Liver (tissue), 3 donors: ENCODE measurements at regions not wholly inside any gene's neighbourhood (a gene's known extent, or its start where the extent isn't known, plus 50 kb on each side); places are given as distances from the start of the nearest gene placed in this dataset.

Experiments used
- EGR1 ChIP-seq, 2 donors: IDR thresholded peaks; 2 replicates each; pipeline ENCODE4 v1.6.1; 2016 to 2018; ENCODE audit warnings: antibody characterized with exemption in 2 of 2, low read depth in 2 of 2
- FOXA1 ChIP-seq: IDR thresholded peaks from 2 replicates; pipeline ENCODE4 v1.6.1; 2016; ENCODE audit warnings: antibody characterized with exemption
- GABPA ChIP-seq, 2 donors: IDR thresholded peaks in 1 of 2; conservative IDR thresholded peaks in 1 of 2; 2 replicates each; pipeline ENCODE4 v1.6.1; 2016; ENCODE audit warnings: antibody characterized with exemption in 2 of 2, mild to moderate bottlenecking in 1 of 2, moderate library complexity in 1 of 2
- JUND ChIP-seq, 2 donors: IDR thresholded peaks; 2 replicates each; pipeline ENCODE4 v1.6.1; 2016; ENCODE audit warnings: antibody characterized with exemption in 2 of 2
- RAD21 ChIP-seq, 2 donors: IDR thresholded peaks; 2 replicates each; pipeline ENCODE4 v1.6.1; 2016; ENCODE audit warnings: antibody characterized with exemption in 2 of 2, mild to moderate bottlenecking in 2 of 2
- SP1 ChIP-seq: IDR thresholded peaks from 2 replicates; pipeline ENCODE4 v1.6.1; 2018; ENCODE audit warnings: antibody characterized with exemption, mild to moderate bottlenecking
- TAF1 ChIP-seq: conservative IDR thresholded peaks from 2 replicates; pipeline ENCODE4 v1.6.1; 2016; ENCODE audit warnings: antibody characterized with exemption, mild to moderate bottlenecking
- YY1 ChIP-seq: IDR thresholded peaks from 2 replicates; pipeline ENCODE4 v1.6.1; 2016; ENCODE audit warnings: antibody characterized with exemption, mild to moderate bottlenecking
- TF ChIP-seq, protein P1 (sequence below): fragments of 150-350 bp; IDR thresholded peaks from 2 replicates; pipeline ENCODE4 v1.5.1; 2017; ENCODE audit warnings: improper control_type of control experiment, low read depth, low read length; ENCODE audit not compliant: missing input control
- TF ChIP-seq, protein P2 (sequence below): IDR thresholded peaks from 2 replicates; pipeline ENCODE4 v1.6.1; 2016; ENCODE audit warnings: antibody characterized with exemption
- TF ChIP-seq, protein P3 (sequence below): IDR thresholded peaks from 2 replicates; pipeline ENCODE4 v1.6.1; 2016; ENCODE audit warnings: antibody characterized with exemption
- TF ChIP-seq, protein P4 (sequence below): IDR thresholded peaks from 2 replicates; pipeline ENCODE4 v1.6.1; 2016; ENCODE audit warnings: antibody characterized with exemption, mild to moderate bottlenecking
- TF ChIP-seq, protein P5 (sequence below): IDR thresholded peaks from 2 replicates; pipeline ENCODE4 v1.6.1; 2016; ENCODE audit warnings: antibody characterized with exemption
- donor health status: healthy.
- donor health status: healthy.

DNA sequence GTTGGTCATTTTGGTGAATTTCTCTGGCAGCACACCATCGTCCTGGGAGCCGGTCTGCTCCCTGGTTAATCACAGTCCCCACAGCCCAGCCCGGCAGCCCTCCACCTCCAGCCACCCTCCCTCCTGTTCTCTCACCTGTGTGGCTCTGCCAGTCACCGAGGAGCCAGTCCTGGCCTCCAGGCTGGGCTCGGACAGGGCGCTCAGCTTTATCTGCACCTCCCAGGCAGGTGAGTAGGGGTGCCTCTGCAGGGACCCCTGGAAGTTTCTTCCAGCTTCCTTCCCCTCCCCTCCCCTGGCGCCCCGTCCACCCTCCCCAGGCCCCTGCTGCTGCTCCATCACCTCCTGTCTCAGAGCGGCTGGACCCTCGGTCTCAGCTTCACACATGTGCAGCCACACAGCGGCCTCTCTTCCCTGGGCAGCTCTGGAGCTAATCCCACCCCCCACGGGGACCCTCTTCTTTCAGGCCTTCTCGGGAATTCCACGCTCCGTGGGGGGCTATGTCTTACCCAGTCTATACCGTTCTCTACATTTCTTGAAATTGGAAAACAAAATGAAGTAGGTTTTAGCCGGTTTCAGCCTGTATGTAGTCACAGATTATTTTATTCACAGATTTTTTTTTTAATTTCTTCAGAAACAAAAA lies 213.9 kb upstream of the PPP2R2D start:
- TF ChIP-seq, protein P1, sequence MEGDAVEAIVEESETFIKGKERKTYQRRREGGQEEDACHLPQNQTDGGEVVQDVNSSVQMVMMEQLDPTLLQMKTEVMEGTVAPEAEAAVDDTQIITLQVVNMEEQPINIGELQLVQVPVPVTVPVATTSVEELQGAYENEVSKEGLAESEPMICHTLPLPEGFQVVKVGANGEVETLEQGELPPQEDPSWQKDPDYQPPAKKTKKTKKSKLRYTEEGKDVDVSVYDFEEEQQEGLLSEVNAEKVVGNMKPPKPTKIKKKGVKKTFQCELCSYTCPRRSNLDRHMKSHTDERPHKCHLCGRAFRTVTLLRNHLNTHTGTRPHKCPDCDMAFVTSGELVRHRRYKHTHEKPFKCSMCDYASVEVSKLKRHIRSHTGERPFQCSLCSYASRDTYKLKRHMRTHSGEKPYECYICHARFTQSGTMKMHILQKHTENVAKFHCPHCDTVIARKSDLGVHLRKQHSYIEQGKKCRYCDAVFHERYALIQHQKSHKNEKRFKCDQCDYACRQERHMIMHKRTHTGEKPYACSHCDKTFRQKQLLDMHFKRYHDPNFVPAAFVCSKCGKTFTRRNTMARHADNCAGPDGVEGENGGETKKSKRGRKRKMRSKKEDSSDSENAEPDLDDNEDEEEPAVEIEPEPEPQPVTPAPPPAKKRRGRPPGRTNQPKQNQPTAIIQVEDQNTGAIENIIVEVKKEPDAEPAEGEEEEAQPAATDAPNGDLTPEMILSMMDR = no peak
- TF ChIP-seq JUND (IDR thresholded peaks at IDR 0.05) (no peak), GABPA (IDR thresholded peaks at IDR 0.05 in 1 of 2, conservative IDR thresholded peaks at IDR 0.05 in 1 of 2) (no peak), FOXA1 (no peak), EGR1 (IDR thresholded peaks at IDR 0.05; ENCODE audit: low read depth in 2 of 2) (no peak), SP1 (no peak), RAD21 (IDR thresholded peaks at IDR 0.05) (no peak), TAF1 (no peak), YY1 (no peak)
- TF ChIP-seq, protein P2, sequence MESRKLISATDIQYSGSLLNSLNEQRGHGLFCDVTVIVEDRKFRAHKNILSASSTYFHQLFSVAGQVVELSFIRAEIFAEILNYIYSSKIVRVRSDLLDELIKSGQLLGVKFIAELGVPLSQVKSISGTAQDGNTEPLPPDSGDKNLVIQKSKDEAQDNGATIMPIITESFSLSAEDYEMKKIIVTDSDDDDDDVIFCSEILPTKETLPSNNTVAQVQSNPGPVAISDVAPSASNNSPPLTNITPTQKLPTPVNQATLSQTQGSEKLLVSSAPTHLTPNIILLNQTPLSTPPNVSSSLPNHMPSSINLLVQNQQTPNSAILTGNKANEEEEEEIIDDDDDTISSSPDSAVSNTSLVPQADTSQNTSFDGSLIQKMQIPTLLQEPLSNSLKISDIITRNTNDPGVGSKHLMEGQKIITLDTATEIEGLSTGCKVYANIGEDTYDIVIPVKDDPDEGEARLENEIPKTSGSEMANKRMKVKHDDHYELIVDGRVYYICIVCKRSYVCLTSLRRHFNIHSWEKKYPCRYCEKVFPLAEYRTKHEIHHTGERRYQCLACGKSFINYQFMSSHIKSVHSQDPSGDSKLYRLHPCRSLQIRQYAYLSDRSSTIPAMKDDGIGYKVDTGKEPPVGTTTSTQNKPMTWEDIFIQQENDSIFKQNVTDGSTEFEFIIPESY = no peak
- TF ChIP-seq, protein P3, sequence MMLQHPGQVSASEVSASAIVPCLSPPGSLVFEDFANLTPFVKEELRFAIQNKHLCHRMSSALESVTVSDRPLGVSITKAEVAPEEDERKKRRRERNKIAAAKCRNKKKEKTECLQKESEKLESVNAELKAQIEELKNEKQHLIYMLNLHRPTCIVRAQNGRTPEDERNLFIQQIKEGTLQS = no peak
- TF ChIP-seq, protein P4, sequence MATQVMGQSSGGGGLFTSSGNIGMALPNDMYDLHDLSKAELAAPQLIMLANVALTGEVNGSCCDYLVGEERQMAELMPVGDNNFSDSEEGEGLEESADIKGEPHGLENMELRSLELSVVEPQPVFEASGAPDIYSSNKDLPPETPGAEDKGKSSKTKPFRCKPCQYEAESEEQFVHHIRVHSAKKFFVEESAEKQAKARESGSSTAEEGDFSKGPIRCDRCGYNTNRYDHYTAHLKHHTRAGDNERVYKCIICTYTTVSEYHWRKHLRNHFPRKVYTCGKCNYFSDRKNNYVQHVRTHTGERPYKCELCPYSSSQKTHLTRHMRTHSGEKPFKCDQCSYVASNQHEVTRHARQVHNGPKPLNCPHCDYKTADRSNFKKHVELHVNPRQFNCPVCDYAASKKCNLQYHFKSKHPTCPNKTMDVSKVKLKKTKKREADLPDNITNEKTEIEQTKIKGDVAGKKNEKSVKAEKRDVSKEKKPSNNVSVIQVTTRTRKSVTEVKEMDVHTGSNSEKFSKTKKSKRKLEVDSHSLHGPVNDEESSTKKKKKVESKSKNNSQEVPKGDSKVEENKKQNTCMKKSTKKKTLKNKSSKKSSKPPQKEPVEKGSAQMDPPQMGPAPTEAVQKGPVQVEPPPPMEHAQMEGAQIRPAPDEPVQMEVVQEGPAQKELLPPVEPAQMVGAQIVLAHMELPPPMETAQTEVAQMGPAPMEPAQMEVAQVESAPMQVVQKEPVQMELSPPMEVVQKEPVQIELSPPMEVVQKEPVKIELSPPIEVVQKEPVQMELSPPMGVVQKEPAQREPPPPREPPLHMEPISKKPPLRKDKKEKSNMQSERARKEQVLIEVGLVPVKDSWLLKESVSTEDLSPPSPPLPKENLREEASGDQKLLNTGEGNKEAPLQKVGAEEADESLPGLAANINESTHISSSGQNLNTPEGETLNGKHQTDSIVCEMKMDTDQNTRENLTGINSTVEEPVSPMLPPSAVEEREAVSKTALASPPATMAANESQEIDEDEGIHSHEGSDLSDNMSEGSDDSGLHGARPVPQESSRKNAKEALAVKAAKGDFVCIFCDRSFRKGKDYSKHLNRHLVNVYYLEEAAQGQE = no peak
- TF ChIP-seq, protein P5, sequence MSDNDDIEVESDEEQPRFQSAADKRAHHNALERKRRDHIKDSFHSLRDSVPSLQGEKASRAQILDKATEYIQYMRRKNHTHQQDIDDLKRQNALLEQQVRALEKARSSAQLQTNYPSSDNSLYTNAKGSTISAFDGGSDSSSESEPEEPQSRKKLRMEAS = no peak
